Loucy (cell line): ENCODE measurements at regions not wholly inside any gene's neighbourhood (a gene's known extent, or its start where the extent isn't known, plus 50 kb on each side); places are given as distances from the start of the nearest gene placed in this dataset.

Experiments used
- EZH2phosphoT487 ChIP-seq: fragments of 200-600 bp; IDR thresholded peaks from 2 replicates; pipeline ENCODE4 v1.6.1; 2018; ENCODE audit warnings: antibody characterized with exemption, mild to moderate bottlenecking, moderate library complexity, borderline replicate concordance
- TF ChIP-seq, protein P1 (sequence below): fragments of 200-600 bp; sonication (generic); conservative IDR thresholded peaks from 2 replicates; pipeline ENCODE4 v1.5.1; 2014; ENCODE audit warnings: mild to moderate bottlenecking, antibody characterized with exemption, low read length

- TF ChIP-seq, protein P1, sequence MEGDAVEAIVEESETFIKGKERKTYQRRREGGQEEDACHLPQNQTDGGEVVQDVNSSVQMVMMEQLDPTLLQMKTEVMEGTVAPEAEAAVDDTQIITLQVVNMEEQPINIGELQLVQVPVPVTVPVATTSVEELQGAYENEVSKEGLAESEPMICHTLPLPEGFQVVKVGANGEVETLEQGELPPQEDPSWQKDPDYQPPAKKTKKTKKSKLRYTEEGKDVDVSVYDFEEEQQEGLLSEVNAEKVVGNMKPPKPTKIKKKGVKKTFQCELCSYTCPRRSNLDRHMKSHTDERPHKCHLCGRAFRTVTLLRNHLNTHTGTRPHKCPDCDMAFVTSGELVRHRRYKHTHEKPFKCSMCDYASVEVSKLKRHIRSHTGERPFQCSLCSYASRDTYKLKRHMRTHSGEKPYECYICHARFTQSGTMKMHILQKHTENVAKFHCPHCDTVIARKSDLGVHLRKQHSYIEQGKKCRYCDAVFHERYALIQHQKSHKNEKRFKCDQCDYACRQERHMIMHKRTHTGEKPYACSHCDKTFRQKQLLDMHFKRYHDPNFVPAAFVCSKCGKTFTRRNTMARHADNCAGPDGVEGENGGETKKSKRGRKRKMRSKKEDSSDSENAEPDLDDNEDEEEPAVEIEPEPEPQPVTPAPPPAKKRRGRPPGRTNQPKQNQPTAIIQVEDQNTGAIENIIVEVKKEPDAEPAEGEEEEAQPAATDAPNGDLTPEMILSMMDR = no peak
- no peak for TF ChIP-seq EZH2phosphoT487
These were observed 645.6 kb upstream of the ADGRL2 start for GRCh38 chr1:81155131-81155530.
